IPS DF 6.9 (cell line): ENCODE measurements at regions not wholly inside any gene's neighbourhood (a gene's known extent, or its start where the extent isn't known, plus 50 kb on each side); places are given as distances from the start of the nearest gene placed in this dataset.

Source experiments
- DNase-seq: peaks from one replicate; pipeline ENCODE4 v3.0.0-alpha.2; 2013; ENCODE audit warnings: low read depth, low spot score
- H3K27ac ChIP-seq: one replicate; pipeline ENCODE4 v1.5.1; 2013; ENCODE audit warnings: low read length, control low read depth
- H3K27me3 ChIP-seq: 2 replicates; pipeline ENCODE4 v1.6.1; 2013; ENCODE audit warnings: mild to moderate bottlenecking, low read length; ENCODE audit not compliant: control insufficient read depth, insufficient read depth
- H3K36me3 ChIP-seq: 2 replicates; pipeline ENCODE4 v1.6.1; 2013; ENCODE audit warnings: low read length; ENCODE audit not compliant: control insufficient read depth, insufficient read depth
- H3K4me1 ChIP-seq: 2 replicates; pipeline ENCODE4 v1.6.1; 2013; ENCODE audit warnings: low read length; ENCODE audit not compliant: control insufficient read depth, insufficient read depth
- H3K4me3 ChIP-seq: 2 replicates; pipeline ENCODE4 v1.5.1; 2013; ENCODE audit warnings: mild to moderate bottlenecking, low read length
- H3K9me3 ChIP-seq: 2 replicates; pipeline ENCODE4 v1.6.1; 2013; ENCODE audit warnings: low read length, inconsistent platforms; ENCODE audit not compliant: control insufficient read depth, insufficient read depth
- WGBS: extraction: QIAGEN DNeasy Blood & Tissue Kit; methylation state at CpG from one replicate; pipeline ENCODE4 v1.1.7; 2013; ENCODE audit warnings: mixed read lengths, missing lambda C conversion rate; ENCODE audit not compliant: insufficient read length, insufficient coverage; 5-methylcytosine and 5-hydroxymethylcytosine counted together

DNA sequence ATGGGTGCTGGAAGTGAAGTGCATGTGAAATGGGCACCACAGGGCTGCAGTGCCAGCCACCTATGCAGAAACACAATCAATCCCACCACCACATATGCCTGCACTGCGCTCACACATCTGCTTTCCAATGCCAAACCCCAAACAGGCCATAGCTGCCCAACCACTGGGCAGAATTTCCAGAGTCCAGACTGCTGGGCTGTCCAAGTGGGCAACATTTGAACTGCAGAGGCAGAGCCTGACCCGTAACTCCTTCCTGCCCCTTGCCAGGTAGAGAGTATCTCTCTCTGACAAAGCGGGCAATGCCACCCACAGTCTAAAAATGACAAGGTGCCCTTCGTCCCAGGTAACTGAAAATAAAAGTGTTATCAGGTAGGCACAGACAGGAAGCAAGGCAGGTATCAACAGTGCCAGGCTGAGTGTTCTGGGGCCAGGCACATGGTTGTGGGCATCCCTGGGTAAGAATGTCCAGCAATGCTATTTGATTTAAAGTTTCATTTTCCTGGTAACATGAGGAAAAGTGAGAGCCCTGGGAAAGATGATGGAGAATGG is 79.5 kb downstream of the FOXA2 start:
- Histone ChIP-seq H3K36me3 (no peaks in the 10 kb centered on the region), H3K9me3 (no peaks in the 10 kb centered on the region), H3K4me1 (no peaks in the 10 kb centered on the region), H3K27ac (no peak overlapping the region), H3K27me3 (no peaks in the 10 kb centered on the region; the same call in 1 of the 2 replicates), H3K4me3 (no peak overlapping the region)
- WGBS, result no CpG with 5 or more reads among the region's 4 CpGs
- DNase-seq, result no peak

DNA sequence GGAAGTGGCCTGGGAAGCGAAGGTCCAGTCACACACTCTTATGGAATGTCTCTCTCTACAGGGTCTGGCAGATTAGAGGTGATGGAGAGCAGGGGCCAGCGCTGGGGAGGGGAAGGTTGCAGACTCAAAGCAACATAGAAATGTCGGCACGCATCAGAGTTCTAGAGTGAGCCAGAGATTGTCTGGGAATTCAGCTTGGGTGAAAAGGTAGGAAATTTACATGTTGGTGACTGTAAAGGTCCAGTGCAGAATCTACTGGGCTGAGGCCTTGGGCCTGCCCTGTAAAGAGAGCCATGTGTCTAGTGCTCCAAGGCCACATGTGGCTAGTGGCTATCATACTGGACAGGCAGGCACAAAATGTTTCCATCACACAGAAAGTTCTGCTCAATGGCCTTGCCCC is 80.8 kb downstream of the FOXA2 start:
- Histone ChIP-seq H3K27me3 (no peaks in the 10 kb centered on the region; the same call in 1 of the 2 replicates), H3K27ac (no peak overlapping the region), H3K4me1 (no peaks in the 10 kb centered on the region), H3K9me3 (no peaks in the 10 kb centered on the region), H3K4me3 (no peak overlapping the region), H3K36me3 (no peaks in the 10 kb centered on the region)
- DNase-seq, result no peak
- no CpG with 5 or more reads among the region's 4 CpGs for WGBS

DNA sequence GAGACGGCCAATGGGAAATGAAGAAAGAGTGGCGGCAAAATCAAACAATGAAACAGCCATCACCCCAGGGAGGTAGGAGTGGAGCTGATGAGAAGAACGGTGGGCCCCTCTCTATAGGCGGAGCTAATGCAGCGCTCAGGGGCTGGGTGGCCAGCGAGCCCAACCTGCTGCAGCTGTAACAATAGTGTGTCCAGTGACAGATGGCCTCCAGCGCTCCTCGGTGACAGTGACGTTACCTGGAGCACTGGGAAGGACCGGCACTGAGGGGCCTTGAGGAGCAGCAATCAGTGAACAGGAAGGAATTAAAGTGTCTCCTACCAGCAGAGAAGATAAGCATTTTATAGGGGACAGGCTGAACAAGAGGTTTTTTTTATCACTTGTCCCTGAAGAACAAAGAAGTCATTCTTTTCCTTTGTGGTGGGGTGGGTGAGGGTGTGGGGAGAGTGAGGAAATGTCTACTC is 81.6 kb downstream of the FOXA2 start:
- Histone ChIP-seq H3K4me1 (no peaks in the 10 kb centered on the region), H3K36me3 (no peaks in the 10 kb centered on the region), H3K27me3 (no peaks in the 10 kb centered on the region; the same call in 1 of the 2 replicates), H3K4me3 (no peak overlapping the region), H3K27ac (no peak overlapping the region), H3K9me3 (no peaks in the 10 kb centered on the region)
- DNase-seq, result no peak
- WGBS, result no CpG with 5 or more reads among the region's 10 CpGs

DNA sequence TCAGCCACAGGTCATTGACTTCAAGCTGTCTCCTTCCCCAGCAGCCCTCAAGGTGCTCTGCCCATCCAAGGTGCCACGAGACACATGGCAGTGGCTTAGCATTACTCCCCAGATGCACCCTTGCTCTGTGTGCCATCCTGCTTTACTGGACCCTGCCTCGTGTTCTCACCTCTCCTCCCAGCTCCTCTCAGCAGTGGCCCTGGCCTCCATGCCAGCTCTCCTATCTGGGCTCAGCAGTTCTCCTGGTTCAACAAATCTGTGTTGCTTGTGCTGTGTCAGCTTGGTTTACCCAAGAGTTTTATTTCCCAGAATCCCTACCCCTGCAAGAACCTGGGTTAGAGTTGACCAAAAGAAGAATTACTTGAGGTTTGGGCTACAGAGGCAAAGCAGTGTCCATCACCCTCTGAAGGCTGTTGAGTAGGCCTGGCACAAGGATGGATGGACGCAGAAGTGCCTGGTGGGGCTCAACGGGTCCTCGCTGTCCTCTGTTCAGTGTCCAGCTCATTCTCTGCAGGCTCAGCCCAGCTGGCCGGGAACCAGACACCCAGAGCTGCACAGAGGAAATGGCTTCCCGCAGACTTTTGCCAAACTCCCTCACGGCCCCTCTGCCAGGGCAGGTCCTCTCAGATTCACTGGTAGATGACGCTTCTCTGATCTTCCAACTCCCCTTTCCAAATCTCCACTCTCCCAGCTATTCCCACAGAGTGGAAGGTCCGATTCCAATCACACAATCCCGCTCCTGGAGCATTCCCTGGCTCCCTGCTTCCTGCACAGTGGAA is 82.6 kb downstream of the FOXA2 start:
- WGBS, result no CpG with 5 or more reads among the region's 11 CpGs
- no peaks in the 10 kb centered on the region for H3K4me1 ChIP-seq
- DNase-seq, result no peak
- no peaks in the 10 kb centered on the region for H3K36me3 ChIP-seq
- H3K9me3 ChIP-seq, result no peaks in the 10 kb centered on the region
- no peak overlapping the region for H3K27ac ChIP-seq
- H3K4me3 ChIP-seq, result no peak overlapping the region
- no peaks in the 10 kb centered on the region; the same call in 1 of the 2 replicates for H3K27me3 ChIP-seq

DNA sequence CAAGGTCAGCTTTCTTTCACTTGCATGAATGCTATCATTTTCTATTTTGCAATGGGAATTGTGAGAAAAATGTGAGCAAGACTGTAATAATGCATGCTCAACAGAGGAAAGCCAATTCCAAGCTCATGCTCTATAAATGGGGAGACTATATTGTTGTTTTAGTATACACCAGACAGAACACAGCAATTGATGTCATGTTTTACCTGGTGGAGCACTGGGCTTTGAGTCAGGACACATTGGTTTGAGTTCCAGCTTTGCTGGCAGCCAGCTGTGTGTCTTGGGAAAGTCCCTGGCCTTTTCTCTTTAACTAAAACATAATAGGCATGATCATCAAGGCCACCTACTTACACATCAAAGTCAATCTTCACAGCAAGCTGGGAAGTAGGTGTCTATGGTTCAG is 83.3 kb downstream of the FOXA2 start:
- DNase-seq, result no peak
- no peaks in the 10 kb centered on the region for H3K9me3 ChIP-seq
- no peaks in the 10 kb centered on the region; the same call in 1 of the 2 replicates for H3K27me3 ChIP-seq
- no peaks in the 10 kb centered on the region for H3K4me1 ChIP-seq
- no peak overlapping the region for H3K27ac ChIP-seq
- H3K36me3 ChIP-seq, result no peaks in the 10 kb centered on the region
- H3K4me3 ChIP-seq, result no peak overlapping the region

DNA sequence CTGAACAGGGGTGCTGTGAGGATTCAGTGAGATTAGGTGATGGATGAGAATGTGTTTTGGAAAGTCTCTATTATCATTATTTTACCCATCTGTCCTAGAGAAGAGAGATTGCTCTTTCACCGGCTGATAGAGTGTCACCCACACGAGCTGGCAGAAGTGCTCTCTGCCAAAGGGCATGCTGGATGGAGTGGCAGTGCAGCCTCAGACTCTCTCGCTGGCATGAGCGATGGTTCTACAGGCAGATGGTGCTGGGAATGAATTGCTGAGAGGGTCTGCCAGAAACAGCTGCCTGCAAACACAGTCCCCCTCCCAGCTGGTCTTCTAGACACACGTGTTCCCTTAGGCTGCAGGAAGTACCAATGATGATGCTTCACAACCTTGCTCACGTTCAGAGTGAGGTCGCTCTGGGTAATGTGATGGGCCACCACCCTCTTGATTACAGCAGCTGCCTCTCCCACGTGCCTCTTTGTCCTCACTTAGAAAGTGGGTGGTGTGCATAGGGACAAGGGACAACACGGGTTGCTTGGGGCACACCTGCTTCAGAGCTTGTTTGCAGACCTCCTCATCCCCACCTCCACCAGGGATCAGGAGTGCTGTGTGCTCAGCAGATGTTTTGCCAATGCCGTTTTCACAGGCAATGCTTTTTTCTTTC is 84.7 kb downstream of the FOXA2 start:
- Histone ChIP-seq H3K4me1 (no peaks in the 10 kb centered on the region; the same call in 1 of the 2 replicates), H3K4me3 (no peak overlapping the region), H3K36me3 (no peaks in the 10 kb centered on the region), H3K9me3 (no peaks in the 10 kb centered on the region), H3K27me3 (no peaks in the 10 kb centered on the region; the same call in 1 of the 2 replicates), H3K27ac (no peak overlapping the region)
- DNase-seq, result no peak
- WGBS, result no CpG with 5 or more reads among the region's 10 CpGs

DNA sequence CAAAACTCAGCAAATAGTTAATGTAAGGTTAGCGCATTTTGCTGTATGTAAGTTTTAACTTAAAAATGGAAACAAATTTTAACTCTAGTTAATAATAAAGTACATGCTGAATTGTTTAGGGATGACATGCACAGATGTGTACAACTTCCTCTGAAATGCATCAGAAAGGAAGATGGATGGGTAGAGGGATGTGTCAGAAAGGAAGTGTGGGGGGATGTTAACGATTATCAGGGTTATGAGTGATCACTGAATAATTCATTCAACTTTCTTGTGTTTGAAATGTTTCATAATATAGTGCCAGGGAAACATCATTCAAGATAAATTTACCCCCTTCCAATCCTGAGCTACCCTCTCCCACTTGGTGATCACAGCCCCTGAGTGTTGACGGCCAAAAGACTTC is 87.6 kb downstream of the FOXA2 start:
- Histone ChIP-seq H3K27me3 (no peaks in the 10 kb centered on the region; the same call in 1 of the 2 replicates), H3K4me1 (no peaks in the 10 kb centered on the region; the same call in 1 of the 2 replicates), H3K4me3 (no peak overlapping the region), H3K36me3 (no peaks in the 10 kb centered on the region), H3K27ac (no peak overlapping the region), H3K9me3 (no peaks in the 10 kb centered on the region)
- no peak for DNase-seq
- WGBS, result no CpG with 5 or more reads among the region's 3 CpGs

DNA sequence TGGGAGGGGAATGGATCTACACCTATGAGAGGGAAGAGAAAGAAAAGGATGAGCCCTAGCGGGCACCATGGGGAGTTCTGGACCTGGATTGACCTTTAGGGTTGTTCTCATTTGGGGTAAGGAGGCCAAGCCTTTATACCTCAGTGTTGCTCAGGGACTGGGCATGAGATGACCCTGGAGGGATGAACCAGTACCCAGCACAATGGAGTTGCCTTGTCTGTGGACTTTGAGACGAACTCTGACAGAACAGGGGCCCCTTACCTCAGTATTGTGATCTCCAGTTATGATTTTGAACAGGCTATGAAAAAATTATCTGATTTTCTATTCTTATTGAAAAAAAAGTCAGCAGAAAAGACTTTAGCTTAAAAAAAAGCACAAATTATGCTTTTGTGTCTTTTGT is 88.6 kb downstream of the FOXA2 start:
- DNase-seq, result no peak
- Histone ChIP-seq H3K27ac (no peak overlapping the region), H3K4me3 (no peak overlapping the region), H3K27me3 (no peaks in the 10 kb centered on the region; the same call in 1 of the 2 replicates), H3K9me3 (no peaks in the 10 kb centered on the region), H3K4me1 (no peaks in the 10 kb centered on the region; the same call in 1 of the 2 replicates), H3K36me3 (no peaks in the 10 kb centered on the region)
- no CpG with 5 or more reads among the region's 2 CpGs for WGBS

DNA sequence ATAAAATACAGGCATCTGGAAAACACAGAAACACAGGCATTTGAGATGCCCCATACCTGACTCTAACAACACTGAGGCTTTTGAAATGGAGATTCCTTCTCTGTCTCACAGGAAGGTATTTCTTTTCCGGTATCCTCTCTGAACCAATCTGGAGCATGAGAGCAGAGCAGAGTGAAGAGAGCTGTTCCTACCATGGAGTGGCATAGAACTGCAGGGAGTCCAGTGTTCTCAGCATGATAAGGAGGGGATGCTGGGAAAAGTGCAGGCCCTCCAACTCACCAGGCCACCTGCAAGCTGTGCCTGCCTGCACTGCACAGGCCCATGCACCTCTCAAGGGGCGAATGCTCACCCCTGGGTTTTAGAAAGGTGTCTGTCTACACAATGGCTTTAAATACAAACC is 89.2 kb downstream of the FOXA2 start:
- no peak overlapping the region for H3K27ac ChIP-seq
- no CpG with 5 or more reads among the region's 2 CpGs for WGBS
- no peak for DNase-seq

DNA sequence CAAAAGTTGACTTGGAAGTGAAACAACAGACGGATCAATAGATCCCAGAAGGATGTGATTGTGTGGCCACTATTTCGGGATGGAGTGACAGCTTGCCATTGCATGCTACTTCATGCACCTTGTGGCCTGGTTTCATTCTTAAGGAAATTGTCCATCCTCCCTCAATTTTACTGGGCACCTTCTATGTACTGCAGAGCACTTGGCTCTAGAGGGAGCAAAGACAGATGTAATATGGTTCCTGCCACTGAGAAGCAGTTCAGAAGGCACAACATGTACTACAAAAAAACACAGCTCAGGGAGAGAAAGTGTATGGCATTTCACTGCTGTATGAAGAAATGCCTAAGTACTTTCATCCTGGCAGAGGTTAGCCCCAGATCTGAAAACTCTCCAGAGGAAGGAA is 91.9 kb downstream of the FOXA2 start:
- Histone ChIP-seq H3K4me3 (no peak overlapping the region), H3K4me1 (no peaks in the 10 kb centered on the region; the same call in 1 of the 2 replicates), H3K9me3 (no peaks in the 10 kb centered on the region), H3K27me3 (no peaks in the 10 kb centered on the region), H3K27ac (no peak overlapping the region), H3K36me3 (no peaks in the 10 kb centered on the region)
- WGBS, result no CpG with 5 or more reads among the region's 2 CpGs
- DNase-seq, result no peak

More for the DNA sequence above, 89.2 kb downstream of the FOXA2 start:
- Histone ChIP-seq H3K9me3 (no peaks in the 10 kb centered on the region), H3K4me3 (no peak overlapping the region), H3K27me3 (no peaks in the 10 kb centered on the region), H3K36me3 (no peaks in the 10 kb centered on the region), H3K4me1 (no peaks in the 10 kb centered on the region; the same call in 1 of the 2 replicates)
